ENCODE measurements at regions not wholly inside any gene's neighbourhood (a gene's known extent, or its start where the extent isn't known, plus 50 kb on each side); places are given as distances from the start of the nearest gene placed in this dataset.

DNA sequence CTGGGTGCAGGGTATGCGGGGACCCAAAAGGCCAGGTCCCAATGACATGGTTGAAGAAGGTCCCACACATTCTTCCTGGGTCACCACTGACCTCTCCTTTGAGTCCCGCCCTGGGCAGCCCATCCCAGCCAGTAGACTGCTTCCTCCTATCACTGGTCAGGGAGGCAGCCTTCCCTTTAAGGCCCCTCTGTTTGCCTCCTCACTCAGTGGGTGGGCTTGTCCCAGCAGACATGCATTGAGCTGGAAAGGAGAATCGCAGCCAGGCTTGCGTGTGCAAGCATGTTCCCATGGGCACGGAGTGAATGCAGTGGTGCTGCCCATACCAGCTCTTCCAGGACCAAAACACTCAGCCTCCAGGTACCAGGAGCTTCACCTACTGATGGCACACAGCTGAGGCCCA, 162.4 kb upstream of the SYT13 start:
- no peaks in the 10 kb centered on the region for H3K36me3 ChIP-seq (ENCODE audit: insufficient read depth, low read length)
- no peaks in the 10 kb centered on the region for H4K20me1 ChIP-seq (ENCODE audit: insufficient read depth, low read length)
- H3K9me3 ChIP-seq (ENCODE audit: low read length) = no peaks in the 10 kb centered on the region
- H3K27me3 ChIP-seq (ENCODE audit: insufficient read depth, low read length) = 0 out of 2 replicates have a peak, but pooled peaks cover 4% of the 10 kb centered on the region
- H2AFZ ChIP-seq (ENCODE audit: low read length) = no peak overlapping the region
- no peaks in the 10 kb centered on the region for H3K4me1 ChIP-seq (ENCODE audit: insufficient read depth, low read length, severe bottlenecking)
- no peak for TF ChIP-seq EZH2 (IDR thresholded peaks at IDR 0.05; ENCODE audit: borderline replicate concordance, low read length)
- TF ChIP-seq, protein P1, sequence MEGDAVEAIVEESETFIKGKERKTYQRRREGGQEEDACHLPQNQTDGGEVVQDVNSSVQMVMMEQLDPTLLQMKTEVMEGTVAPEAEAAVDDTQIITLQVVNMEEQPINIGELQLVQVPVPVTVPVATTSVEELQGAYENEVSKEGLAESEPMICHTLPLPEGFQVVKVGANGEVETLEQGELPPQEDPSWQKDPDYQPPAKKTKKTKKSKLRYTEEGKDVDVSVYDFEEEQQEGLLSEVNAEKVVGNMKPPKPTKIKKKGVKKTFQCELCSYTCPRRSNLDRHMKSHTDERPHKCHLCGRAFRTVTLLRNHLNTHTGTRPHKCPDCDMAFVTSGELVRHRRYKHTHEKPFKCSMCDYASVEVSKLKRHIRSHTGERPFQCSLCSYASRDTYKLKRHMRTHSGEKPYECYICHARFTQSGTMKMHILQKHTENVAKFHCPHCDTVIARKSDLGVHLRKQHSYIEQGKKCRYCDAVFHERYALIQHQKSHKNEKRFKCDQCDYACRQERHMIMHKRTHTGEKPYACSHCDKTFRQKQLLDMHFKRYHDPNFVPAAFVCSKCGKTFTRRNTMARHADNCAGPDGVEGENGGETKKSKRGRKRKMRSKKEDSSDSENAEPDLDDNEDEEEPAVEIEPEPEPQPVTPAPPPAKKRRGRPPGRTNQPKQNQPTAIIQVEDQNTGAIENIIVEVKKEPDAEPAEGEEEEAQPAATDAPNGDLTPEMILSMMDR (IDR thresholded peaks at IDR 0.05; ENCODE audit: low read length) = no peak
- no peak overlapping the region for H3K9ac ChIP-seq (ENCODE audit: low read length)
- no peaks in the 10 kb centered on the region for H3F3A ChIP-seq (ENCODE audit: insufficient read depth, low read length)
- H3K4me3 ChIP-seq (ENCODE audit: low read depth, low read length, poor library complexity, severe bottlenecking) = no peak overlapping the region
- H3K9me2 ChIP-seq (ENCODE audit: low read depth, low read length) = no peaks in the 10 kb centered on the region
- no peak overlapping the region for H3K4me2 ChIP-seq (ENCODE audit: low read length)
- H3K79me2 ChIP-seq (ENCODE audit: insufficient read depth, low read length) = no peaks in the 10 kb centered on the region
- no peak overlapping the region for H3K27ac ChIP-seq (ENCODE audit: low read depth, low read length, poor library complexity, severe bottlenecking)

DNA sequence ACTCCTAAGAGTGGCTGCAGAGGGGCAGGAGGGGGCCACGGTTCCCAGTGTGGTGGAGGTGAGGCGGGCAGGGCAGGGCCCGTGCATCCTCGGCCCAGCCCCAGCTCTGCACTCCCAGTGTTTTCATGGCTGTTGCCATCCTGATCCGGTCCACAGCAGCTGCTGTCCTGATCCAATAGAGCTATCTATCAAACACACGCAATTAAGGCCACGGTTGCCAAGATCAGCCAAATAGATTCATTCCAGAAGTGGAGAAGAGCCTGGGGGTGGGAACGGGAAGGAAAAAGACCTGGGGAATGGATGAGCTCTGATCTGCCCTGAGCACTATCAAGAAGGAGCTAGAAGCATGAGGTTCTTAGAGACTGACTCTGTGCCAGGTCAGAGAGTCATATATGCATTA, 160.9 kb upstream of the SYT13 start:
- H3K9me2 ChIP-seq (ENCODE audit: low read depth, low read length) = no peaks in the 10 kb centered on the region
- no peaks in the 10 kb centered on the region for H3K79me2 ChIP-seq (ENCODE audit: insufficient read depth, low read length)
- no peaks in the 10 kb centered on the region for H3F3A ChIP-seq (ENCODE audit: insufficient read depth, low read length)
- H2AFZ ChIP-seq (ENCODE audit: low read length) = no peak overlapping the region
- no peak overlapping the region for H3K9ac ChIP-seq (ENCODE audit: low read length)
- H3K27me3 ChIP-seq (ENCODE audit: insufficient read depth, low read length) = 0 out of 2 replicates have a peak, but pooled peaks cover 4% of the 10 kb centered on the region
- H3K9me3 ChIP-seq (ENCODE audit: low read length) = no peaks in the 10 kb centered on the region
- no peaks in the 10 kb centered on the region for H3K4me1 ChIP-seq (ENCODE audit: insufficient read depth, low read length, severe bottlenecking)
- no peak for TF ChIP-seq EZH2 (IDR thresholded peaks at IDR 0.05; ENCODE audit: borderline replicate concordance, low read length)
- TF ChIP-seq, protein P1 (IDR thresholded peaks at IDR 0.05; ENCODE audit: low read length) = no peak
- no peak overlapping the region for H3K4me2 ChIP-seq (ENCODE audit: low read length)
- no peaks in the 10 kb centered on the region for H3K36me3 ChIP-seq (ENCODE audit: insufficient read depth, low read length)
- H3K4me3 ChIP-seq (ENCODE audit: low read depth, low read length, poor library complexity, severe bottlenecking) = no peak overlapping the region
- no peaks in the 10 kb centered on the region for H4K20me1 ChIP-seq (ENCODE audit: insufficient read depth, low read length)
- H3K27ac ChIP-seq (ENCODE audit: low read depth, low read length, poor library complexity, severe bottlenecking) = no peak overlapping the region

DNA sequence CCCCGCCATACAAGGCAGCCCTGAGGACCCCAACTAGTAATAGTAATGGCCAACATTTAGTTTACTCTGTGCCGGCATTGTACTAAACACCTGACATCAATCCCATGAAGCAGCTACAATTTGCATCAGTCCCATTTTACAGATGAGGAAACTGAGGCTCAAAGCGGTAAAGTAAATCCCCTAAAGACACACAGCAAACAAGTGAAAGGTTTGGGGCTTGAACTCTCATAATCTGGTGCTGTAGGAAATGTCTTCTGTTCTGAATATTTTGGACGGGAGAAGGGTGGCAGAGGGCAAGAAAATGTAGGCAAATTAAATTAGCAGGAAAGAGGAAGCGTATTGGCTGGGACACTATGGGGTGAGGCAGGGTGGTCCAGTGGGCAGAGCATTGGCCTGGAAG, 160.3 kb upstream of the SYT13 start:
- Histone ChIP-seq H4K20me1 (ENCODE audit: insufficient read depth, low read length) (no peaks in the 10 kb centered on the region), H3K4me3 (ENCODE audit: low read depth, low read length, poor library complexity, severe bottlenecking) (no peak overlapping the region), H3K9me2 (ENCODE audit: low read depth, low read length) (no peaks in the 10 kb centered on the region), H3K4me1 (ENCODE audit: insufficient read depth, low read length, severe bottlenecking) (no peaks in the 10 kb centered on the region), H3K27me3 (ENCODE audit: insufficient read depth, low read length) (0 out of 2 replicates have a peak, but pooled peaks cover 4% of the 10 kb centered on the region), H2AFZ (ENCODE audit: low read length) (no peak overlapping the region), H3K9ac (ENCODE audit: low read length) (no peak overlapping the region), H3K9me3 (ENCODE audit: low read length) (no peaks in the 10 kb centered on the region), H3K79me2 (ENCODE audit: insufficient read depth, low read length) (no peaks in the 10 kb centered on the region), H3K4me2 (ENCODE audit: low read length) (no peak overlapping the region), H3K27ac (ENCODE audit: low read depth, low read length, poor library complexity, severe bottlenecking) (no peak overlapping the region), H3F3A (ENCODE audit: insufficient read depth, low read length) (no peaks in the 10 kb centered on the region), H3K36me3 (ENCODE audit: insufficient read depth, low read length) (no peaks in the 10 kb centered on the region)
- TF ChIP-seq EZH2 (IDR thresholded peaks at IDR 0.05; ENCODE audit: borderline replicate concordance, low read length) = no peak
- TF ChIP-seq, protein P1 (IDR thresholded peaks at IDR 0.05; ENCODE audit: low read length) = no peak
